HG03060 (cell line): ENCODE measurements at regions not wholly inside any gene's neighbourhood (a gene's known extent, or its start where the extent isn't known, plus 50 kb on each side); places are given as distances from the start of the nearest gene placed in this dataset.
A peak's percentile ranks its signal among the peaks of the same experiment; 100 is the strongest.
"Not testable (repeated sequence)": the region's sequence is repeated elsewhere in the genome, so short reads cannot be mapped to it uniquely, and the experiment has no call there.

Experiments used
- ATAC-seq: cut with Tn5 transposase; IDR thresholded peaks from one replicate; pipeline ENCODE4 v1.9.1; 2021; ENCODE audit warnings: low read depth, moderate number of reproducible peaks; ENCODE audit not compliant: unreplicated experiment

DNA sequence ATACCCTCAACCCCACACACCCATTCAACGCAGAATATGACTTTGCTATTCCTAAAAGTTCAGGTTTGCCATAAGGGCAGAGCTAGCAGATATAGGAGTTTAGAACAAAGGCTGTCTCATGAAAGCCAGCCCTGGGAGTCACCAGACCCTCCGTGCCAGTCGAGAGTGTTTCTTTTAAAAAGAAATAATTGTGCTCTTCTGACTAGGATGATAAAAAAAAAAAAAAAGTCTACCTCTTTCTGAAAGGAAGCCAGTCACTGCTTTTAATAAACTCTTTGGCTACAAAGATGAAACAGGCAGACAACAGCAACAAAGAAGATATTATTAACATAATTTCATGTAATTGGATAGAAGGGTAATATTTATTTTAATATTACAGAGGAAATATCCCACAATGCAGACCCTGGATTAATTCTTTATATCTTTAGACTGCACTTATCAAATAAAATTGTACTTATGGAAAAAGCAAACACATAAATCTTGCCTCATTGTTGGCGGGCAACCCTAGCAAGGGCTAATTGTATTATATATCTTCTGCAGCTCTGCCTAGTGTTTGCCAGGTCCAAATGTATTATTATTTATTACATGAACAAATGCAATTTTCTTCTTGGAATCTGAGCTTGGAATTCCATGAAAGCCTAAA is 277.5 kb upstream of the DYNLRB2 start:
- no peak for ATAC-seq

DNA sequence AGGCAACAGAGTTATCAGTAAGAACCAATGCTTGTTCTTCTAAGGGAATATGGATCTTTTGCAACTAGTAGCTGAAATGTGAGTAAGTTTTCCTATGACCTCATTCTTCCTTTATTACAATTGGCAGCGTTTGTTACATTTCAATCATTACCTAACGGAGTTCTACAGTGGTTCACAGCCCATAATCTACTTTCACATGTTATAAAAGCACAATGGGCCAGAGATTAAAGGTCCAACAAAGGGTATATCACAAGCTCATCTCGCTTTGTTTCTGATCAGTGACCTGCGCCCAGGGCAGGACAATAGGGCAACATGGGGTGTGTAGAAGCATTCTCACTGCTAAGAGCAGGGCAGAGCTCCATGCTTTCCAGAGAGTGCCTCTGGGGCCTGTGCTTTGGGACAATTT is 279.9 kb upstream of the DYNLRB2 start:
- ATAC-seq = no peak

DNA sequence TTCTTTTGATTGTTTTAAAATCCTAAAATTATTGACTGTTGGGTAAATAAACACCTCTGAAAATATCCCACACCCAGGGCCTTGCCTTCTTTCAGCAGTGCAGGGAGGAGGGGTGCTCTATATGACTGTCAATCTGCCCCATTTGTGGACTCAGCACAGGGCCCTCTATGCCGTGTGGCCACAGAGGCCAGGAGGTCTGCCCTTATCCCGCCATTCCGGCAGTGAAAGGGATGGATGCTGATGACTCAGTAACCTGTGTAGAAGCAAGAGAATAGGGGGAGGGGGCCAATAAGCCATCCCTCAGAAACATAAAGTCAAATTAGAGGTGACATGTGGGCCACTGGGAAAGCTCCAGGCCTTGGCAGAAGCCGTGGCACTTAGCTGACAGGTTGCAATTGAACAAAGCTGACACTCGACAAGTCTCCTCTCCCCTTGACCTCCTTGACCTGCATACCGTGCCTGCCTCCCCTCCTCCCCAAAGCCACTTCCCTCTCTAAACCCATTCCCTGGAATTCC is 281.4 kb upstream of the DYNLRB2 start:
- ATAC-seq = no peak

DNA sequence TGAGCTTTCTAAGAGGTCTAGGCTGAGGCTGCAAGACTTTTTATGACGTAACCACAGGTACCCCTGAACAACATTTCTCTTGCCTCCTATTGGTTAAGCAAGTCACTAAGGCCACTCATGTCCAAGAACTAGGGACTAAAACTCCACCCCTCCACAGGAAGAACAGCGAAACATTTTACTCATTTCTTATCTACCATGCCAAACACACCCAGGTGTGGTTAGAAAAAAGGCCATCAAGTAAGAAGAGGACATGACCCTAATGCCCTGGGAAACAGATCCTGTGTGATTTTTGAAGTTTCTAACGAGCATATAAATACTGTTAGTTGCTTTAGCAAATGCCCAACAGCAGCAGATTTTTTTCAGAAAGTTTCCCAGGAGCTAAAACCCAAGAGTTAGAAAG is 282.4 kb upstream of the DYNLRB2 start:
- no peak for ATAC-seq

DNA sequence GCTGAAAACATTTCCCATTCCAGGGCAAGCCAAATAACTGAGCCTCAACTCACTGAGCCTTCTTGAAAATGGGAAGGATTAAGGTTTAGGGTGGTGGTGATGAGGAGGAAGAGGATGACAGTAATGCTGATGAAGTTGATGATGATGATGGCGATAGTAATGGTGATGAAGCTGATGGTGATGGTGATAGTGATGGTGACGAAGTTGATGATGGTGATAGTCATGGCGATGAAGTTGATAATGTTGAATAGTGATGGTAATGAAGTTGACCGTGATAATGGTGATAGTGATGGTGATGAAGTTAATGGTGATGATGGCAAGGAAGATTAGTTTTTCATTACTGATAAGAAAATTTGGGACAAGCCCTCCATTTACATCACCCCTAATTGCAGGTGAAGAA is 285.8 kb upstream of the DYNLRB2 start:
- no peak for ATAC-seq

DNA sequence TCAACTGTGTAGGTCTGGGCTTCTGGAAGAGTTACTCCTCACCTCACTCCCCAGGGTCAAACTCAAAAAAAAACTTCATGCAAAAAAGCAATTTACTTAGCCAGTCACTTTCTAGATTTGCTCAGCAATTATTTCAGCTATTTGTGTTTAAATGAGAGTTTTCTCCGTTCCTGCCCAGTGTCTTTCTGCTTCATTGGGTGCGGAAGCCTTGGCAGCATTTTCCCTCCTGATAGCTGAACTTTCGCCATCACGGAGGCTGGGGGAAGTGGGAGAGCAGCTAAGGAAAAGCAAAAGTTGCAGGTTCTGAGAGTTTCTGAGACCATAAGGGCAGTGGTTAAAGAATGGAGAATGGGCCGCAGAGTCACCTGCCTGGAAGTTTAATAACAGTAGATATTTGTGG is 287.1 kb upstream of the DYNLRB2 start:
- no peak for ATAC-seq

DNA sequence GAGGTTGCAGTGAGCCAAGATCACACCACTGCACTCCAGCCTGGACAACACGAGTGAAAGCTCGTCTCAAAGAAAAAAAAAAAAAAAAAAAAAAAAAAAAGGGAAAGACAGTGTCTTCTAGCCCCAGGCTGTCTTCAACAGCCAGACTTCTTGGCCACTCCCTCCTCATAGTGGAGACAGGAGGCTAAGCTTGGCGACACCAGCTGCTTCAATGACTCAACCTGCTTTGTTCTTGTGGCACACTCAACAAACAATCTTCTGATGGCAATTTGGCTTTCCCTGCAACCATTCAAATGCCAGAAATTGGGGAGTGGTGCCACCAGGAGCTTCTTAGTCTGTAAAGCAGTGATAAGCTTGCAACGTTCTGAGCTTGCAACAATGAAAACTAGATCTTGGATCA is 290.4 kb upstream of the DYNLRB2 start:
- ATAC-seq = no peak

DNA sequence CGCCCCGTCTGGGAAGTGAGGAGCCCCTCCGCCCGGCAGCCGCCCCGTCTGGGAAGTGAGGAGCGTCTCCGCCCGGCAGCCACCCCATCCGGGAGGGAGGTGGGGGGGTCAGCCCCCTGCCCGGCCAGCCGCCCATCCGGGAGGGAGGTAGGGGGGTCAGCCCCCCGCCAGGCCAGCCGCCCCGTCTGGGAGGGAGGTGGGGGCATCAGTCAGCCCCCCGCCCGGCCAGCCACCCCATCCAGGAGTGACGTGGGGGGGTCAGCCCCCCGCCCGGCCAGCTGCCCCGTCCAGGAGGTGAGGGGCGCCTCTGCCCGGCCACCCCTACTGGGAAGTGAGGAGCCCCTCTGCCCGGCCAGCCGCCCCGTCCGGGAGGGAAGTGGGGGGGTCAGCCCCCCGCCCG is 297.5 kb upstream of the DYNLRB2 start:
- ATAC-seq = not testable (repeated sequence)

DNA sequence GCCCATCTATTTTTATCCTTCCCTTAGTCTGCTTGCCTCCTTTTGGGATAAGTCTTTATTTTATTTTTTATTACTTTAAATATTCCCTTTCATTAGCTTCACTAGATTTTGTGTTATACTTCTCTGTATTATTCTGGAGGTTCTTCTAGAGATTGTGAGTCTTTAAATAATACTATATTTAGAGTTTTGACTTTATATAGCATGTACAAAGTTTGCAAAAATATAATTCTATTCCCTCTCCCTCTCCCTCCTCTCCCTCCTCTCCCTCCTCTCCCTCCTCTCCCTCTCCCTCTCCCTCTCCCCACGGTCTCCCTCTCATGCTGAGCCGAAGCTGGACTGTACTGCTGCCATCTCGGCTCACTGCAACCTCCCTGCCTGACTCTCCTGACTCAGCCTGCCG is 298.5 kb upstream of the DYNLRB2 start:
- ATAC-seq = not testable (repeated sequence)

DNA sequence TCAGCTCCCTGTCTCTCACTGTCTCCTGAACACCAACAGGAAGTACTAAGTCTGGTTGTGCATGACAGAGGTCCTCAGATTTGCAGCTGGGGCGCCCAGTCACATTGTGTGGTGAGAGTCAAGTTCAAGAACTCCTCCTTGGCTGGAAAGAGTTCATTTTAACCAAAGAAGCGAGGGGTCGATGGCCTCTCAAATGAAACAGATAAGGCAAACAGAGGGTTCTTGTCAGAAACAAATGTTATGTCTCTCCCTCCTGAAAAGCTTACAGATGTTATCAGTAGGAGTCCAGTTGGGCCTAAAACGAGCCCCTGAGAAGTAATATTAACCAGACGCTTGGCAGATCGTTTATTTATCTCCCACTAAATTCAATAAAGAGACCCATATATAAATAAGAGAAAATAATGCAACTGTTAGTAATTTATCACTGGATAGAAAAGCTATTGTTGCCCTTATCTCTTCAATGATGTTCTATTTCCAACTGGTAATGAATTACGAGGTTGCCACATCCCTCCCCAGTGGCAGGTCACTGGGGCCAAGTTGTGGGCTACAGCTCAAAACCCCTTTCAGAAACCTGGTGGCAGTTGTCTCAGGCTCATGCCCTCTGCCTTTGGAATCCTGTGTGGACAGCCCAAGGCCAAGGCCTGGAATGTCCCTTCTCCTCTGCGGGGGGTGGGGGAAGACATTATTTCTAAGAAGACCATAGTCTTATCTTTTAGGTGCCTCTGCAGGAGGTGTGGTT is 307.5 kb upstream of the DYNLRB2 start:
- ATAC-seq = no peak

DNA sequence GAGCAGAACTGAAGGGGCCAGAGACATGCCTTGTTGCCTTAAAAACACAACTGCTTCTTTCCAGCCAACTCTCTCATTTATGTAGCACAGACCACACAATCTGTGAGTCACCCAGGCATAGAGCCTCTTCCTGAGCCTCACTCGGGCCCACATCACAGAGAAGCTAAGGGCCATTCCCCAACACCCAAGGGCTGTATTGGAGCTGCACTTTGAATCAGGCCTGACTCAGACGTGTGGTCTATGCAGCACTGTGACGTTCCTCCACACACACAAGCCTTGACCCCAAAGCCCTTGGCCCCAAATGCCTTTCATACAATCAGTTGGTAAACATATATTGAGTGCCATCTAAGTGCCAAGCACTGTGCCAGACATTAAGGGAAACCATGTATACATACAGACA is 308.9 kb upstream of the DYNLRB2 start:
- peak; percentile 79 for ATAC-seq

DNA sequence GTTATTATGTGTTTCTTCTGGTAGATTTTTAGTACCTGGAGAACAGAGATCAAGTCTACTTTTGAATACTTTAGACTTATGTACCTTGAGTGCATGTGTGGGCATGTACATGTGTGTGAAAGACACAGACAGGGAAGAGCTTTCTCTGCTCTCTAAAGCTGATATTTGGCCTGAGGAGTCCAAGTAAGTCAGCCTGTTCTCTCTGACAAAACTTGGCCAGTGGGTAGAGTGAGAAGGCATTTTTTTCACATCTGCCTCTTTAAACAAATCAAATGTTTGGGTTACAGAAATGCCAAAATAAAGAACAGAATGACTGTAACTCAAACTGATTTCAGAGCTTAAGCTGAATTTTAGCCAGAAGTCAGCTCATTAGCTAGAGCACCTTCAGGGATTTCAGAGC is 309.7 kb upstream of the DYNLRB2 start:
- ATAC-seq = no peak

DNA sequence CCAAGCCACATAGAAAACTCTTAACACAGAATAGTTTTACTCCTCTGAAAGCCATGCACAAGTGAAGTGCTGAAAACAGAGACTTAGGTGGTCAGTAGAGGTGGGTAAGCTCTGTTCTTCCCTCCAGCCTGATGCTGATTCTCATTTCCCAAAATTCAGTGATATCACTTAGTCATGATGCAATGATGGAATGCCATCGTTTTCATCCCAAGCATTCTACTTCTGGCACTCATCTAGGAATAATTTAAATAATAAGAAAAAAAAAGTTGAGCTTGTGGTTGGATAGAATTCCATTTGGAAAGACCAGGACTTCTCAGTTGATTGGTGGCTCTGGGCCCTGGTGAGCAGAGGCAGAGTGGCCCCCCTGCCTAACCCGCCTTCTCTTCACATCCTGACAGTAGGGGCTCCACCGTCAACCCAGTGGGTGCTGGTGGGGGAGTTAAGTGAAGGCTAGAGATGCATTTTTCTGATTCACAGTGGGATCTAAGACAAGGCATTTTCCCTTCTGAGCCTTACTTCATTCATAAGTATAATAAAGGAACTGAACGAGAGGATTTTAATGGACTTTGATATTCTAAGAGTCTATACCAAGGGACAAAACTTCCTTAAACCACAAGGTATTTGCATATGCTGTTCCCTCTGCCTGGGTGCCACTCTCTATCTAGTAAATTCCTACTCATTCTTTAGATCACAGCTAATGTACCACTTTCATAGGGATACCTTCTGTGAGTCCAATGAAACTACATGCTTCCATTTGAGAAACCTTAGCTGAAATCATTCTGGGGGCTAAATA is 310.3 kb upstream of the DYNLRB2 start:
- no peak for ATAC-seq

DNA sequence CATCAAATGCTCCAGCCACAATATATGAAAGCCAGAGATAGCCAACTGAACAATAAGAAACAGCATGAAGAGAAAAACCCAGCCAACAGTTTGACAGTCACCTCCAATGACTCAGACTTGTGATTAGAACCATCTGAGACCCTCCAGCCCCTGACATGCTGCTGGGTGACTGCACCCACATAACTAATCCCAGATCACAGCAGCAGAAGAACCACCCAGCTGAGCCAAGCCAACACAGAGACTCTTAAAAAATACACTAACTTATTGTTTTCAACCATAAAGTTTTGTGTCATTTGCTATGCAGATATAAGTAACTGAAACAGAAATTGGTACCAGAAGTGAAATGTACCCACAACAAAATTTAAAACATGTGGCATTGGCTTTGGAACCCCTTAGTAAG is 314.3 kb upstream of the DYNLRB2 start:
- no peak for ATAC-seq

DNA sequence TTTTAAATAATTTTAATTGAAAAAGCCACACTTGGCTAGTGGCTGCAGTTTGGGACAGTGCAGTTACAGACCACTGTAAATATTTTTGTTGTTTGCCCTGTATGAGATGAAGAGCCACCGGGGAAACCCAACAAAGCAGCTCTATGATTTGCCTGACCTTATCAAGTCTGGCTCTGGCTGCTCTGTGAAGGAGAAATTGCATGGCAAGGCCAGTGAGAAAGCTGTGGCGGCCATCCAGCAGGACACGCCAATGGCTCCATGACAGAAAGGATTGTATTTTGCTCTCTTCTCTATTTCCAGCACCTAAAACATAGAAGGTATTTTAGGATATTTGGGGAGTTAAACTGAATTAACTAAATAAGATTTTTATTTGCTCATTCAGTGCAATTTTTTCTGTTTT is 330.0 kb upstream of the DYNLRB2 start:
- ATAC-seq = no peak

DNA sequence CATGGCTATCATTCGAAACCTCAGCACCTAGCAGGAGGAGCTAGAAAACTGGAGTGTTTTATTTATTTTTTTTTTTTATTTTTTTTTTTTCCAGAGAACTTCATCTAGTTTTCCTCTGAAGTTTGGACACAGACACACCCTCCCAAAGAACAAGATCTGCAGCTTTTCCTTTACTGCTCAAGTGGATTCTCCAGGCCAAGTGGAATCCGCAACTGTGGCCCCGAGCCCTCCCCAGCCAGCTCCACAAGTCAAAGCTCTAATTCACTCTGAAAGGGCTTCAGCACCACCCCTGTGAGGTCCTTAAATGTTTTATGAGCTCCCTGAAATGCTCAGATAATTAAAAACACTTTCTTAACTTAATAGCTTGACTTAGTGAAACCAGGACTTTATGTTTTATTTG is 332.1 kb upstream of the DYNLRB2 start:
- no peak for ATAC-seq

DNA sequence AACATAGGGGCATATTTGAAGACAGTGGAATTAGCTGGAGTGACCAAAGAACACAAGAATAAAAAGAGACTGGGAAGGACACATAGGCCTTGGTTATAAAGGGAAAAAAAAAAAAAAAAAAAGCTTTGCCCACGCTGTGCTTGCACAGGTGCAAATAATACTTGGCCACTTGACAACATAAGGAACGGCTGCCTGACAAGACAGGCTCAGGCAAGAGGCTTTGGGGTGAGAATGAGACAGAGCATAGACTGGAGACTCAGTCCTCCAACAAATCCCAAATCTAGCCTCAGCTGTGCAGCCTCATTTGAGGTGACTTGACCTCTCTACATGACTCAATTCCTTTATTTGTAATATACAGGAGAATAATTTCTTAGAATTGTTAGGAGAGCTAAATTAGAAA is 332.8 kb upstream of the DYNLRB2 start:
- no peak for ATAC-seq

DNA sequence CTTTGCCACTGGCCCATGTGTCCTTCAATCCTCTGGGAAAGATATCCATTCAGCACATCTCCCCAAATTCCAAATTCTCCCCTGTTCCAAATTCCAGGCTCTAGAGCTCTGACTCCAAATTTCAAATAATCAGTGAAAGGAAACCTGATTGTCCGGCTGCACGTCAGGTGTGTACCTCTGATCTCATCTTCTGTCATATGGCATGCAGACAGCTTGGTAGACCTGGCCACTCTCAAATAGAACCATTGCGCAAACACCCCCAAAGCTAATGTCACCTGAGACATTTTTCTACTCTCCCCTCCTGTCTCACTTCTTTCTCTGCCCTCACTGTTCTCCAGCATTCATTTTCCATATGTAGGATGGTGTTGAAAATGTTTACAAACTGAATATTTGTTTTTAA is 337.0 kb upstream of the DYNLRB2 start:
- ATAC-seq = no peak

DNA sequence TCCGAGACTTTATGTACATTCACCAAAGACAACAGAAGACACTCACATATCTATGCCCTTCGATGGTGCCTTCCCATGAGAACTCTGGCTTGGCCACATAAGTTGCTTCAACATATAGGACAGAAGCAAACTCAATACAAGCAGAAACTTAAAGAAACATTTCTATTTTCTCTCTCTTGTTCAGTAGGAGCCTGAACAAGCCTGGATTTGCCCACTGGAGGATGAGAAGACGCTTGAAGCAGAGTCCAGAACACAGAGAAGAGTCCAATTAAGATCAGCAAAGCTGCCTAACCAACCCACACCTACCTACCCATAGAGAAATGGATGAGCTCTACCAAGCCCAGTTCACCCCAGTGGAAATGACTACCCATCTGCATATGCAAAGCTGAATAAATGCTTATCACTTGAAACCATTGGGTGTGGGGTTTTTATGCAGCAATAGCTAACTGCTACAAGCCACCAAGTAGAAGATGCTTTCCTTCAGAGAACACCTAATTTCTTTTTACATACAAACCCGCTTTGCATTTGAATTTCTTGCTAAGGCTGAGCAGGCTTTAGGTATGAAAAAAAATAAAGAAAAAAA is 337.9 kb upstream of the DYNLRB2 start:
- no peak for ATAC-seq

DNA sequence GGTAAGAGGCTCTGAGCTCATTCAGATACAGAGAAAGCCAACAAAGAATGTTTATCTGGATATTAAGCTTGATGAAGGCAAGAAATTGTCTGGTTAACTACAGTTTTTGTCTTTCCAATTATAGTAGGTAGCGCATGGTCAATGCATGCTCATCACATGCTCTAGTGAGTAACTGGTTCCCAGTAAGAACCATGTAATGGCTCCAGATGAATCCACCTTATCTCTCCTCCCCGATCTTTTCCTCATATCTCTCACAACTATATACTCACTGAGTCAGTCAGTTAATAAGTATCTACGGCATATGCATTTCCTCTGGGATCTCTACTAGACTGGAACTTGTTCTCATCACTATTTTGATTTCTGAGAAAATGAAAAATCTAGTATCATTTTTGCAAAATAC is 340.7 kb upstream of the DYNLRB2 start:
- ATAC-seq = no peak

DNA sequence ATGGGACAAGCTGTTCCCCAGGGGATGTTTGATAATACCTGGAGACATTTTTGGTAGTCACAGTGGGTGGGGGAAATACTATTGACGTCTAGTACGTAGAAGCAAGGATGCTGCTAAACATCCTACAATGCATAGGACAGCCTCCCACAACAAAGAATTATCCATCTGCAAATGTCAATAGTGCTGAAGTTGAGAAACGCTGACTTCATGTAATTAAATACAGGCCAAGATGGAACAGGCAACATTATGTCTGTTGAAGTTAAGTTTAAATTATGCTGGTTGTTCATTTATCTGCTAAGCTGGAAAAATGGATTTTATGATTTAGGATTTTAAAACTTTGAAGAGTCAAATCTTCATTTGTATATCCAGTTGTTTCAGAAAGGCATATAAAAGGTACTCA is 341.2 kb upstream of the DYNLRB2 start:
- no peak for ATAC-seq
